H9 (cell line): ENCODE measurements at regions not wholly inside any gene's neighbourhood (a gene's known extent, or its start where the extent isn't known, plus 50 kb on each side); places are given as distances from the start of the nearest gene placed in this dataset.

Experiments
- DNase-seq: peaks from one replicate; pipeline ENCODE4 v3.0.0-alpha.2; 2017
- H2AFZ ChIP-seq: one replicate; pipeline ENCODE4 v1.6.1; 2013; ENCODE audit warnings: mild to moderate bottlenecking, low read length, control low read depth, moderate library complexity
- H2AK5ac ChIP-seq: 2 replicates; pipeline ENCODE4 v1.6.1; 2013; ENCODE audit warnings: low read length, control low read depth, mixed read lengths; ENCODE audit not compliant: insufficient read length
- H2BK120ac ChIP-seq: one replicate; pipeline ENCODE4 v1.6.1; 2013; ENCODE audit warnings: low read depth, mild to moderate bottlenecking, low read length, control low read depth, inconsistent platforms; ENCODE audit not compliant: poor library complexity, severe bottlenecking
- H2BK12ac ChIP-seq: 2 replicates; pipeline ENCODE4 v1.6.1; 2013; ENCODE audit warnings: low read length, control low read depth, mixed read lengths, low read depth; ENCODE audit not compliant: insufficient read length
- H2BK15ac ChIP-seq: 2 replicates; pipeline ENCODE4 v1.6.1; 2013; ENCODE audit warnings: low read depth, low read length, control low read depth
- H2BK20ac ChIP-seq: one replicate; pipeline ENCODE4 v1.6.1; 2013; ENCODE audit warnings: low read depth, mild to moderate bottlenecking, low read length, control low read depth, inconsistent platforms; ENCODE audit not compliant: poor library complexity, severe bottlenecking
- H2BK5ac ChIP-seq: 2 replicates; pipeline ENCODE4 v1.6.1; 2013; ENCODE audit warnings: low read length, control low read depth, mixed read lengths; ENCODE audit not compliant: insufficient read length
- H3K14ac ChIP-seq: 2 replicates; pipeline ENCODE4 v1.6.1; 2013; ENCODE audit warnings: low read length, control low read depth; ENCODE audit not compliant: insufficient read depth
- H3K18ac ChIP-seq: 2 replicates; pipeline ENCODE4 v1.6.1; 2013; ENCODE audit warnings: low read depth, mild to moderate bottlenecking, mixed read lengths, low read length, control low read depth; ENCODE audit not compliant: insufficient read length
- H3K23ac ChIP-seq: 2 replicates; pipeline ENCODE4 v1.6.1; 2013; ENCODE audit warnings: low read length, control low read depth, mixed read lengths, low read depth; ENCODE audit not compliant: insufficient read length
- H3K23me2 ChIP-seq: 2 replicates; pipeline ENCODE4 v1.6.1; 2013; ENCODE audit warnings: low read depth, mild to moderate bottlenecking, mixed read lengths, low read length, control low read depth; ENCODE audit not compliant: insufficient read length, poor library complexity, severe bottlenecking
- H3K27ac ChIP-seq: 2 replicates; pipeline ENCODE4 v1.5.1; 2013; ENCODE audit warnings: low read length, control low read depth, mixed read lengths, low read depth; ENCODE audit not compliant: insufficient read length
- H3K27me3 ChIP-seq: 2 replicates; pipeline ENCODE4 v1.6.1; 2013; ENCODE audit warnings: low read length, control low read depth, inconsistent platforms; ENCODE audit not compliant: insufficient read depth
- H3K4ac ChIP-seq: 2 replicates; pipeline ENCODE4 v1.6.1; 2013; ENCODE audit warnings: low read depth, mild to moderate bottlenecking, control low read depth, inconsistent platforms, low read length, moderate library complexity
- H3K4me1 ChIP-seq: 2 replicates; pipeline ENCODE4 v1.6.1; 2013; ENCODE audit warnings: low read length, control low read depth, inconsistent platforms; ENCODE audit not compliant: insufficient read depth
- H3K4me2 ChIP-seq: 2 replicates; pipeline ENCODE4 v1.6.1; 2013; ENCODE audit warnings: low read length, control low read depth, mixed read lengths; ENCODE audit not compliant: insufficient read length, insufficient read depth
- H3K56ac ChIP-seq: 2 replicates; pipeline ENCODE4 v1.6.1; 2013; ENCODE audit warnings: low read depth, mild to moderate bottlenecking, mixed read lengths, low read length, control low read depth; ENCODE audit not compliant: insufficient read length
- H3K79me1 ChIP-seq: 2 replicates; pipeline ENCODE4 v1.6.1; 2013; ENCODE audit warnings: low read depth, mild to moderate bottlenecking, moderate library complexity, low read length, control low read depth, inconsistent platforms; ENCODE audit not compliant: insufficient read depth, poor library complexity, severe bottlenecking
- H3K79me2 ChIP-seq: 2 replicates; pipeline ENCODE4 v1.6.1; 2013; ENCODE audit warnings: low read length, control low read depth, inconsistent platforms; ENCODE audit not compliant: insufficient read depth
- H3K9ac ChIP-seq: 2 replicates; pipeline ENCODE4 v1.6.1; 2013; ENCODE audit warnings: low read length, control low read depth, mixed read lengths; ENCODE audit not compliant: insufficient read length; ENCODE audit errors: extremely low read depth
- H3K9me3 ChIP-seq: one replicate; pipeline ENCODE4 v1.6.1; 2013; ENCODE audit warnings: low read depth, low read length, inconsistent platforms; ENCODE audit not compliant: control insufficient read depth
- H3T11ph ChIP-seq: one replicate; pipeline ENCODE4 v1.6.1; 2013; ENCODE audit warnings: mild to moderate bottlenecking, low read length, control low read depth, inconsistent platforms
- H4K20me1 ChIP-seq: one replicate; pipeline ENCODE4 v1.6.1; 2013; ENCODE audit not compliant: control insufficient read depth, insufficient read length, insufficient read depth
- H4K5ac ChIP-seq: 2 replicates; pipeline ENCODE4 v1.6.1; 2013; ENCODE audit warnings: low read depth, mild to moderate bottlenecking, mixed read lengths, low read length, control low read depth; ENCODE audit not compliant: insufficient read length
- H4K8ac ChIP-seq: replicated peaks from 2 replicates; pipeline ENCODE4 v1.6.1; 2013; ENCODE audit warnings: low read length, control low read depth, mixed read lengths, low read depth; ENCODE audit not compliant: insufficient read length
- H4K91ac ChIP-seq: 2 replicates; pipeline ENCODE4 v1.6.1; 2013; ENCODE audit warnings: low read depth, mild to moderate bottlenecking, moderate library complexity, mixed read lengths, low read length, control low read depth; ENCODE audit not compliant: insufficient read length
- H3K27ac Mint-ChIP-seq, 3 experiments: 2 replicates in 2 of 3; 3 replicates in 1 of 3; pipeline ENCODE4 v1.8.0; 2020 to 2021; ENCODE audit warnings: mixed read lengths in 3 of 3, mild to moderate bottlenecking in 1 of 3, moderate library complexity in 1 of 3
- H3K27me3 Mint-ChIP-seq: 2 replicates; pipeline ENCODE4 v1.8.0; 2021; ENCODE audit warnings: low read depth, mild to moderate bottlenecking, moderate library complexity, mixed read lengths
- H3K36me3 Mint-ChIP-seq, 3 experiments: 2 replicates in 2 of 3; 3 replicates in 1 of 3; pipeline ENCODE4 v1.8.0; 2020 to 2021; ENCODE audit warnings: low read depth in 3 of 3, mixed read lengths in 3 of 3; ENCODE audit not compliant: insufficient read depth in 1 of 3
- H3K4me1 Mint-ChIP-seq, 2 experiments: 2 replicates each; pipeline ENCODE4 v1.8.0; 2020; ENCODE audit warnings: mixed read lengths in 2 of 2
- H3K4me3 Mint-ChIP-seq, 2 experiments: 2 replicates in 1 of 2; 3 replicates in 1 of 2; pipeline ENCODE4 v1.8.0; 2020 to 2021; ENCODE audit warnings: mild to moderate bottlenecking in 2 of 2, mixed read lengths in 2 of 2, moderate library complexity in 1 of 2
- H3K9me3 Mint-ChIP-seq, 2 experiments: 2 replicates in 1 of 2; 3 replicates in 1 of 2; pipeline ENCODE4 v1.8.0; 2020; ENCODE audit warnings: mild to moderate bottlenecking in 2 of 2, mixed read lengths in 2 of 2, moderate library complexity in 1 of 2
- CTCF ChIP-seq: fragments of 200-600 bp; sonication (generic); conservative IDR thresholded peaks from 3 replicates; pipeline ENCODE4 v1.8.0; 2021; ENCODE audit warnings: antibody characterized with exemption, mild to moderate bottlenecking

GRCh38 chr6:84569882-84570281 lies 194.5 kb downstream of the TBX18 start:
- no peaks in the 10 kb centered on the region for H3K79me1 ChIP-seq
- no peak overlapping the region for H3K18ac ChIP-seq
- no peak overlapping the region for H2BK12ac ChIP-seq
- H2BK120ac ChIP-seq, result no peak overlapping the region
- H2AK5ac ChIP-seq, result no peak overlapping the region
- no peak overlapping the region for H3T11ph ChIP-seq
- no peaks in the 10 kb centered on the region for H3K4me1 ChIP-seq
- H3K14ac ChIP-seq, result no peak overlapping the region
- no peaks in the 10 kb centered on the region for H3K9me3 Mint-ChIP-seq
- no peak overlapping the region for H2BK5ac ChIP-seq
- H3K79me2 ChIP-seq, result no peaks in the 10 kb centered on the region
- no peak overlapping the region for H4K91ac ChIP-seq
- H2BK20ac ChIP-seq, result no peak overlapping the region
- H3K36me3 Mint-ChIP-seq, result no peaks in the 10 kb centered on the region
- no peak overlapping the region for H3K4me3 Mint-ChIP-seq
- no peaks in the 10 kb centered on the region for H3K9me3 ChIP-seq
- no peak overlapping the region for H2BK15ac ChIP-seq
- no peak overlapping the region for H4K5ac ChIP-seq
- no peaks in the 10 kb centered on the region for H4K20me1 ChIP-seq
- no peak overlapping the region for H3K23ac ChIP-seq
- no peak overlapping the region for H3K4me2 ChIP-seq
- no peaks in the 10 kb centered on the region for H3K27me3 ChIP-seq
- DNase-seq, result no peak
- H3K23me2 ChIP-seq, result no peaks in the 10 kb centered on the region
- H3K4me1 Mint-ChIP-seq, result no peaks in the 10 kb centered on the region
- no peak overlapping the region for H3K9ac ChIP-seq
- no peak for TF ChIP-seq CTCF
- no peak overlapping the region for H3K27ac ChIP-seq
- no peak overlapping the region for H4K8ac ChIP-seq
- H3K56ac ChIP-seq, result no peak overlapping the region
- no peak overlapping the region for H3K27ac Mint-ChIP-seq
- H3K27me3 Mint-ChIP-seq, result peaks cover under 1% of the 10 kb centered on the region; the same call in 1 of the 2 replicates
- no peak overlapping the region for H2AFZ ChIP-seq
- H3K4ac ChIP-seq, result no peak overlapping the region
